MCF 10A (cell line): ENCODE measurements at regions not wholly inside any gene's neighbourhood (a gene's known extent, or its start where the extent isn't known, plus 50 kb on each side); places are given as distances from the start of the nearest gene placed in this dataset.

ENCODE experiments used
- BruUV-seq: library from RNA; stranded (reverse); fragments of 400-500 nt; replicated peaks from 2 replicates; lab custom pipeline; 2021; lab: Mats Ljungman, UMichigan
- CTCF ChIA-PET: fragments of 300-600 bp; sonication (Branson Sonifier 250); formaldehyde crosslinking; extraction: SDS; loops from one replicate; lab custom pipeline; 2021; ENCODE audit warnings: antibody characterized with exemption, inconsistent platforms; lab: Yijun Ruan, JAX
- POLR2A ChIA-PET: fragments of 300-600, 350-650 bp; sonication (Branson Sonifier 250); formaldehyde crosslinking; extraction: SDS; loops from one replicate; lab custom pipeline; 2020; ENCODE audit warnings: antibody characterized with exemption, inconsistent platforms; lab: Yijun Ruan, JAX
- DNase-seq: peaks from one replicate; pipeline ENCODE4 v3.0.0-alpha.2; 2018; ENCODE audit not compliant: unreplicated experiment
- H3K27ac Mint-ChIP-seq: one replicate; pipeline ENCODE4 v1.8.0; 2022; ENCODE audit warnings: mild to moderate bottlenecking, low read depth, mixed read lengths; ENCODE audit not compliant: unreplicated experiment
- H3K27me3 Mint-ChIP-seq: one replicate; pipeline ENCODE4 v1.8.0; 2022; ENCODE audit warnings: mixed read lengths; ENCODE audit not compliant: insufficient read depth, unreplicated experiment
- H3K36me3 Mint-ChIP-seq: one replicate; pipeline ENCODE4 v1.8.0; 2022; ENCODE audit warnings: mild to moderate bottlenecking, moderate library complexity, mixed read lengths; ENCODE audit not compliant: insufficient read depth, unreplicated experiment
- H3K4me1 Mint-ChIP-seq: one replicate; pipeline ENCODE4 v1.8.0; 2022; ENCODE audit warnings: mixed read lengths; ENCODE audit not compliant: insufficient read depth, unreplicated experiment
- H3K4me3 Mint-ChIP-seq: one replicate; pipeline ENCODE4 v1.8.0; 2022; ENCODE audit warnings: mild to moderate bottlenecking, moderate library complexity, mixed read lengths; ENCODE audit not compliant: unreplicated experiment
- H3K9me3 Mint-ChIP-seq: one replicate; pipeline ENCODE4 v1.8.0; 2022; ENCODE audit warnings: mixed read lengths; ENCODE audit not compliant: unreplicated experiment
- CTCF ChIP-seq: fragments of 200-600 bp; IDR thresholded peaks from one replicate; pipeline ENCODE4 v1.8.0; 2022; ENCODE audit warnings: antibody characterized with exemption, mild to moderate bottlenecking; ENCODE audit not compliant: unreplicated experiment
- intact Hi-C: fragments of 100-400 bp; cut with micrococcal nuclease; formaldehyde crosslinking; loops from 2 replicates; pipeline ENCODE4 v1.14.1; 2022

- Mint-ChIP-seq H3K9me3 (peaks cover 6% of the 10 kb centered on the region), H3K4me3 (no peak overlapping the region), H3K36me3 (no peaks in the 10 kb centered on the region), H3K27me3 (no peaks in the 10 kb centered on the region), H3K4me1 (peaks cover 30% of the 10 kb centered on the region), H3K27ac (peak overlapping the region; percentile 29)
- intact Hi-C loops: loop anchor here (1.0 kb wide), 4 partner anchors 199 to 728 kb away; no protein-coding TSS in a partner anchor
- CTCF ChIA-PET: interaction anchor here (0.6 to 1.7 kb wide), 20 partner anchors 12 to 689 kb away, joined by 3 to 7 read pairs (median 3); no protein-coding TSS in a partner anchor
- no TSS peak for BruUV-seq
- POLR2A ChIA-PET: interaction anchor here (1.5 to 1.8 kb wide), 2 partner anchors 24 to 200 kb away, joined by 4 read pairs; partner anchors contain the start of gene NRIP1
- DNase-seq: peak; percentile 78
- peak; percentile 45 for TF ChIP-seq CTCF
Observed at GRCh38 chr21:14864211-14865021, 200.4 kb downstream of the NRIP1 start.

- intact Hi-C loops: loop anchor here (1.0 to 2.0 kb wide), 6 partner anchors 200 to 729 kb away; no protein-coding TSS in a partner anchor
- peak; percentile 36 for DNase-seq
Observed at GRCh38 chr21:14863745-14864210, 201.0 kb downstream of the NRIP1 start.

GRCh38 chr21:14862794-14863720, 201.7 kb downstream of the NRIP1 start:
- Mint-ChIP-seq H3K4me1 (peaks cover 30% of the 10 kb centered on the region), H3K36me3 (no peaks in the 10 kb centered on the region), H3K27me3 (no peaks in the 10 kb centered on the region), H3K27ac (no peak overlapping the region), H3K4me3 (no peak overlapping the region), H3K9me3 (peaks cover 6% of the 10 kb centered on the region)
- TF ChIP-seq CTCF: peak; percentile 54
- peak; percentile 37 for DNase-seq
- intact Hi-C loops: loop anchor here (2.0 kb wide), 2 partner anchors 460 to 604 kb away; no protein-coding TSS in a partner anchor
- ChIA-PET CTCF (interaction anchor here (0.5 to 1.7 kb wide), 9 partner anchors 18 to 690 kb away, joined by 3 to 6 read pairs (median 4); no protein-coding TSS in a partner anchor), POLR2A (interaction anchor here (0.6 to 1.5 kb wide), 2 partner anchors 202 to 563 kb away, joined by 3 to 4 read pairs; partner anchors contain the start of gene NRIP1)
- BruUV-seq: no TSS peak

More at GRCh38 chr21:14863745-14864210, 201.0 kb downstream of the NRIP1 start:
- no peak for TF ChIP-seq CTCF
- Mint-ChIP-seq H3K36me3 (no peaks in the 10 kb centered on the region), H3K4me3 (no peak overlapping the region), H3K27me3 (no peaks in the 10 kb centered on the region), H3K4me1 (peaks cover 30% of the 10 kb centered on the region), H3K9me3 (peaks cover 6% of the 10 kb centered on the region), H3K27ac (peak overlapping the region; percentile 29)
- BruUV-seq: no TSS peak
- ChIA-PET CTCF (interaction anchor here (0.5 to 1.7 kb wide), 20 partner anchors 12 to 690 kb away, joined by 3 to 7 read pairs (median 4); no protein-coding TSS in a partner anchor), POLR2A (interaction anchor here (1.5 to 1.8 kb wide), 2 partner anchors 24 to 201 kb away, joined by 4 read pairs; partner anchors contain the start of gene NRIP1)
